Spleen (tissue), 11 donors: ENCODE measurements at regions not wholly inside any gene's neighbourhood (a gene's known extent, or its start where the extent isn't known, plus 50 kb on each side); places are given as distances from the start of the nearest gene placed in this dataset.
"Not testable (repeated sequence)": the region's sequence is repeated elsewhere in the genome, so short reads cannot be mapped to it uniquely, and the experiment has no call there.

Experiments used
- DNase-seq: peaks from one replicate; pipeline ENCODE4 v3.0.0-alpha.2; 2020
- H3K27ac ChIP-seq, 8 donors: fragments of 200-600 bp; sonication (generic) in 7 of 8; 1 replicate in 4 of 8; 2 replicates in 4 of 8; pipeline versions ENCODE4 v1.5.0 to v1.8.0; 2016 to 2021; ENCODE audit warnings: inconsistent platforms in 4 of 8, mild to moderate bottlenecking in 4 of 8, moderate library complexity in 1 of 8
- H3K27me3 ChIP-seq, 7 donors: fragments of 200-600 bp; sonication (generic) in 6 of 7; replicated peaks in 1 of 7; 1 replicate in 4 of 7; 2 replicates in 3 of 7; pipeline versions ENCODE4 v1.5.0 to v1.8.0; 2016 to 2021; ENCODE audit warnings: inconsistent platforms in 3 of 7, mild to moderate bottlenecking in 1 of 7
- H3K36me3 ChIP-seq, 6 donors: fragments of 200-600 bp; sonication (generic) in 5 of 6; 1 replicate in 4 of 6; 2 replicates in 2 of 6; pipeline versions ENCODE4 v1.5.0 to v1.8.0; 2016 to 2021; ENCODE audit warnings: inconsistent platforms in 2 of 6
- H3K4me1 ChIP-seq, 6 donors: fragments of 200-600 bp; sonication (generic) in 5 of 6; 1 replicate in 3 of 6; 2 replicates in 3 of 6; pipeline versions ENCODE4 v1.5.0 to v1.8.0; 2016 to 2021; ENCODE audit warnings: inconsistent platforms in 3 of 6
- H3K4me3 ChIP-seq, 8 donors: fragments of 200-600 bp; sonication (generic) in 7 of 8; 1 replicate in 4 of 8; 2 replicates in 4 of 8; pipeline versions ENCODE4 v1.5.0 to v1.8.0; 2016 to 2021; ENCODE audit warnings: inconsistent platforms in 4 of 8, mild to moderate bottlenecking in 4 of 8, moderate library complexity in 2 of 8
- H3K9me3 ChIP-seq, 8 donors: fragments of 200-600 bp; sonication (generic) in 7 of 8; 1 replicate in 4 of 8; 2 replicates in 4 of 8; pipeline versions ENCODE4 v1.5.0 to v1.8.0; 2016 to 2021; ENCODE audit warnings: inconsistent platforms in 4 of 8
- POLR2A ChIP-seq, 3 donors: fragments of 450-650 bp; IDR thresholded peaks; one replicate each; pipeline ENCODE4 v1.5.1; 2017; ENCODE audit warnings: antibody characterized with exemption in 3 of 3, mild to moderate bottlenecking in 1 of 3
- POLR2AphosphoS5 ChIP-seq, 3 donors: sonication (generic); formaldehyde crosslinking; IDR thresholded peaks; one replicate each; pipeline ENCODE4 v1.5.1; 2017; ENCODE audit warnings: antibody characterized with exemption in 3 of 3
- WGBS, 5 donors: extraction: QIAGEN DNeasy Blood & Tissue Kit in 3 of 5; methylation state at CpG; one replicate each; pipeline versions ENCODE4 v1.1.5 to v1.1.7; 2013 to 2018; 5-methylcytosine and 5-hydroxymethylcytosine counted together
- intact Hi-C: fragments of 100-400 bp; cut with DNase I; formaldehyde crosslinking; loops from one replicate; pipeline ENCODE4 v1.15.0; 2023; ENCODE audit warnings: low total_unique reads
- TF ChIP-seq, protein P1 (sequence below), 11 experiments: fragments of 200-600 bp in 7 of 11; fragments of 450-650 bp in 4 of 11; sonication (generic) in 4 of 11; IDR thresholded peaks in 8 of 11; conservative IDR thresholded peaks in 3 of 11; 1 replicate in 7 of 11; 2 replicates in 4 of 11; pipeline versions ENCODE4 v1.4.0 to v1.8.0; 2016 to 2021; ENCODE audit warnings: antibody characterized with exemption in 11 of 11, inconsistent platforms in 4 of 11, mild to moderate bottlenecking in 1 of 11
- donor health status: healthy with polysubstance abuse.
- donor health status: DM: no; HTN: no; CAD: no; lungs with moderate emphysema.
- donor health status: DM: no; HTN: no; CAD: no.
- donor health status: Bipolar disorder and iron deficiency.
- donor health status: healthy.
- donor health status: DM: no; HTN: no; CAD: no.
- donor health status: DM: yes; HTN: yes; CAD: no.

DNA sequence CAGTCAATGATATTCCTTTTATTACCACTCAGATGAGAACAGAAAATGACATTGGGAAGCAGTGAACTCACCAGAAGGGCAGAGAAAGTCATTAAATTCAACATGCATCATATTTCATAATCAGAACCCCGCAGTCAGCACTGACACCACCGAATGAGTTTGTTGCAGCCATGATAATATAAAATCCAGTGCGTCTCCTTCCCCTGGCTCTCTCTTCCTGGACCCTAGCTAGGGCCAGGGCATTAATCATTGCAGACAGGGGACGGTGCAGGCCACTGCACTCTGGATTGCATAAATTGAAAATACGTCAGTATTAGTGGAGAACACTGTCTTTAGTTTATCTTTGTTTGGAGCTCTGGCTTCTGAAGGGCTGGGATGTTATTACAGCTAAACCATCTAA lies 931.5 kb downstream of the TYW1 start:
- 65 to 77% (median 74%) methylated on average over 5 of the region's 5 CpGs for WGBS, 5 donors
- peaks cover 0 to 29% (median 0%) of the 10 kb centered on the region in 8 donors for H3K9me3 ChIP-seq
- TF ChIP-seq, protein P1, sequence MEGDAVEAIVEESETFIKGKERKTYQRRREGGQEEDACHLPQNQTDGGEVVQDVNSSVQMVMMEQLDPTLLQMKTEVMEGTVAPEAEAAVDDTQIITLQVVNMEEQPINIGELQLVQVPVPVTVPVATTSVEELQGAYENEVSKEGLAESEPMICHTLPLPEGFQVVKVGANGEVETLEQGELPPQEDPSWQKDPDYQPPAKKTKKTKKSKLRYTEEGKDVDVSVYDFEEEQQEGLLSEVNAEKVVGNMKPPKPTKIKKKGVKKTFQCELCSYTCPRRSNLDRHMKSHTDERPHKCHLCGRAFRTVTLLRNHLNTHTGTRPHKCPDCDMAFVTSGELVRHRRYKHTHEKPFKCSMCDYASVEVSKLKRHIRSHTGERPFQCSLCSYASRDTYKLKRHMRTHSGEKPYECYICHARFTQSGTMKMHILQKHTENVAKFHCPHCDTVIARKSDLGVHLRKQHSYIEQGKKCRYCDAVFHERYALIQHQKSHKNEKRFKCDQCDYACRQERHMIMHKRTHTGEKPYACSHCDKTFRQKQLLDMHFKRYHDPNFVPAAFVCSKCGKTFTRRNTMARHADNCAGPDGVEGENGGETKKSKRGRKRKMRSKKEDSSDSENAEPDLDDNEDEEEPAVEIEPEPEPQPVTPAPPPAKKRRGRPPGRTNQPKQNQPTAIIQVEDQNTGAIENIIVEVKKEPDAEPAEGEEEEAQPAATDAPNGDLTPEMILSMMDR (IDR thresholded peaks at IDR 0.05 in 8 of 11, conservative IDR thresholded peaks at IDR 0.05 in 3 of 11) = no peak
- TF ChIP-seq POLR2A (IDR thresholded peaks at IDR 0.05) = no peak
- TF ChIP-seq POLR2AphosphoS5 (IDR thresholded peaks at IDR 0.05) = no peak
- no peak for DNase-seq
- H3K36me3 ChIP-seq = no peaks in the 10 kb centered on the region
- H3K27ac ChIP-seq = no peak overlapping the region
- no peaks in the 10 kb centered on the region for H3K4me1 ChIP-seq
- H3K27me3 ChIP-seq = no peaks in the 10 kb centered on the region
- no peak overlapping the region for H3K4me3 ChIP-seq
- intact Hi-C loops = no loop called here

DNA sequence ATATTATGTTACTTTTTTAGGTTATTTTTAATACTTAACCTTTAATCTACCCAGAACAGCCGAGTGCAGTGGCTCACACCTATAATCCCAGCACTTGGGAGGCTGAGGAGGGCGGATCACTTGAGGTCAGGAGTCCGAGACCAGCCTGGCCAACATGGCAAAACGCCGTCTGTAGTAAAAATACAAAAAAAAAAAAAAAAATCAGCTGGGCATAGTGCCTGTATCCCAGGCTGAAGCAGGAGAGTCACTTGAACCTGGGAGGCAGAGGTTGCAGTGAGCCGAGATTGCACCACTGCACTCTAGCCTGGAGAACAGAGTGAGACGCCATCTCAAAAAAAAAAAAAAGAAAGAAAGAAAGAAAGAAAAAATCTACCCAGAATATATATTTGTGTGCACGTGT lies 939.8 kb downstream of the TYW1 start:
- DNase-seq, H3K4me3 ChIP-seq, intact Hi-C loops, H3K36me3 ChIP-seq, H3K27ac ChIP-seq, H3K4me1 ChIP-seq, H3K27me3 ChIP-seq: not testable (repeated sequence)
- WGBS, 5 donors = 70 to 79% (median 78%) methylated on average over 8 of the region's 8 CpGs
- H3K9me3 ChIP-seq = peaks cover 0 to 19% (median 0%) of the 10 kb centered on the region in 8 donors

DNA sequence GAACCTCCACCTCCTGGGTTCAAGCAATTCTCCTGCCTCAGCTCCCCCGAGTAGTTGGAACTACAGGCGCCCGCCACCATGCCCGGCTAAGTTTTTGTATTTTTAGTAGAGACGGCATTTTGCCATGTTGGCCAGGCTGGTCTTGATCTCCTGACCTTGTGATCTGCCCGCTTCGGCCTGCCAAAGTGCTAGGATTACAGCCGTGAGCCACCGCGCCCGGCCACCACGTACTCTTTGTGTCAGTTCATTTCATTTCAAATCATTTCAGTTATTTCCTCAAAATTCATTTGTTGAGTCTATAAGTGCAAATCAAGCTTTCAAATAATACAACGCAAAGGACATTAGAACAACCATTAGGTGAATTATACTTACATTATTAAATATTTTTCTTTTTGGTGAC lies 943.8 kb downstream of the TYW1 start:
- TF ChIP-seq POLR2AphosphoS5 (IDR thresholded peaks at IDR 0.05) (no peak), POLR2A (IDR thresholded peaks at IDR 0.05) (no peak)
- TF ChIP-seq, protein P1 (IDR thresholded peaks at IDR 0.05 in 8 of 11, conservative IDR thresholded peaks at IDR 0.05 in 3 of 11) = no peak
- H3K36me3 ChIP-seq = no peaks in the 10 kb centered on the region

DNA sequence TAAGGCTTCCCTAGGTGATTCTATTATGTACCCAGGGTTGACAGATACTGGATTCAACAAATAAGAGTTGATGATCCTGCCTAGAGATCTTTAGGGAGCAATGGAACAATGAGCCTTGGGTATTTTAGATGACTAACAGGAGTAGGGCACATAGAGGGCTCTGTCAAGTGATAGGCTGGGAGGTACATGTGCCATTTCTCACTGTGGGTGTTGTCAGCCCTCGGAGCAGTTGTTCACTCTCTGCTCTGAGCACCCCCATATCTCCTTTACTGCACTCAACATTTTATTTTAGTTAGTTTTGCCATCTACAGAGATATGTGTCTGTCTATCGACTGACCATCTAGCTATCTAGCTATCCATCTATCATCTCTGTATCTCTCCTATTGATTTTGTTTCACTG lies 950.6 kb downstream of the TYW1 start:
- peaks cover 0 to 51% (median 5%) of the 10 kb centered on the region in 8 donors for H3K9me3 ChIP-seq
- H3K4me3 ChIP-seq = no peak overlapping the region
- TF ChIP-seq, protein P1 (IDR thresholded peaks at IDR 0.05 in 8 of 11, conservative IDR thresholded peaks at IDR 0.05 in 3 of 11) = no peak
- TF ChIP-seq POLR2AphosphoS5 (IDR thresholded peaks at IDR 0.05) (no peak), POLR2A (IDR thresholded peaks at IDR 0.05) (no peak)

More for the DNA sequence above, 943.8 kb downstream of the TYW1 start:
- Histone ChIP-seq H3K4me1 (no peaks in the 10 kb centered on the region), H3K27me3 (no peaks in the 10 kb centered on the region), H3K4me3 (no peak overlapping the region), H3K9me3 (peaks cover 0 to 34% (median 5%) of the 10 kb centered on the region in 8 donors), H3K27ac (no peak overlapping the region)
- DNase-seq = no peak
- 92 to 95% (median 94%) methylated on average over 13 of the region's 13 CpGs for WGBS, 5 donors
- intact Hi-C loops = no loop called here

DNA sequence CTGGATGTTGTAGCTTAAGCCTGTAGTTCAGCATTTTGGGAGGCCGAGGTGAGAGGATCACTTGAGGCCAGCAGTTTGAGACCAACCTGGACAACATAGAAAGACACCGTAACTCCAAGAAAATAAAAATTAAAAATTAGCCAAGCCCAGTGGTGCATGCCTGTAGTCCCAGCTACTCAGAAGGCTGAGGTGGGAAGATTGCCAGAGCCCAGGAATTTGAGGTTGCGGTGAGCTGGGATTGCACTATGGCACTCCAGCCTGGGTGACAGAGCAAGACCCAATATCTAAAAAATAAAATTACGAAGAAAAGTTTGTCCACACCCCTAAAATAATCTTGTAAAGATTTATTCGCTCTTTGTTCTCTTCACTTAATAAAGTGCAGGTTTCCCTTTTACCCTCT lies 951.0 kb downstream of the TYW1 start:
- 85 to 95% (median 88%) methylated on average over 5 of the region's 5 CpGs for WGBS, 5 donors
- H3K9me3 ChIP-seq = peaks cover 0 to 51% (median 5%) of the 10 kb centered on the region in 8 donors

More for the DNA sequence above, 950.6 kb downstream of the TYW1 start:
- Histone ChIP-seq H3K27me3 (no peaks in the 10 kb centered on the region), H3K36me3 (no peaks in the 10 kb centered on the region), H3K27ac (no peak overlapping the region), H3K4me1 (no peaks in the 10 kb centered on the region)
- no peak for DNase-seq
- intact Hi-C loops = no loop called here
- 65 to 83% (median 72%) methylated on average over 2 of the region's 2 CpGs for WGBS, 5 donors

More for the DNA sequence above, 951.0 kb downstream of the TYW1 start:
- Histone ChIP-seq H3K36me3 (no peaks in the 10 kb centered on the region), H3K4me1 (no peaks in the 10 kb centered on the region), H3K27ac (no peak overlapping the region), H3K27me3 (no peaks in the 10 kb centered on the region), H3K4me3 (no peak overlapping the region)
- TF ChIP-seq POLR2AphosphoS5 (IDR thresholded peaks at IDR 0.05) = no peak
- TF ChIP-seq POLR2A (IDR thresholded peaks at IDR 0.05) = no peak
- TF ChIP-seq, protein P1 (IDR thresholded peaks at IDR 0.05 in 8 of 11, conservative IDR thresholded peaks at IDR 0.05 in 3 of 11) = no peak
- intact Hi-C loops = no loop called here
- no peak for DNase-seq
